ENCODE measurements at regions not wholly inside any gene's neighbourhood (a gene's known extent, or its start where the extent isn't known, plus 50 kb on each side); places are given as distances from the start of the nearest gene placed in this dataset.

DNA sequence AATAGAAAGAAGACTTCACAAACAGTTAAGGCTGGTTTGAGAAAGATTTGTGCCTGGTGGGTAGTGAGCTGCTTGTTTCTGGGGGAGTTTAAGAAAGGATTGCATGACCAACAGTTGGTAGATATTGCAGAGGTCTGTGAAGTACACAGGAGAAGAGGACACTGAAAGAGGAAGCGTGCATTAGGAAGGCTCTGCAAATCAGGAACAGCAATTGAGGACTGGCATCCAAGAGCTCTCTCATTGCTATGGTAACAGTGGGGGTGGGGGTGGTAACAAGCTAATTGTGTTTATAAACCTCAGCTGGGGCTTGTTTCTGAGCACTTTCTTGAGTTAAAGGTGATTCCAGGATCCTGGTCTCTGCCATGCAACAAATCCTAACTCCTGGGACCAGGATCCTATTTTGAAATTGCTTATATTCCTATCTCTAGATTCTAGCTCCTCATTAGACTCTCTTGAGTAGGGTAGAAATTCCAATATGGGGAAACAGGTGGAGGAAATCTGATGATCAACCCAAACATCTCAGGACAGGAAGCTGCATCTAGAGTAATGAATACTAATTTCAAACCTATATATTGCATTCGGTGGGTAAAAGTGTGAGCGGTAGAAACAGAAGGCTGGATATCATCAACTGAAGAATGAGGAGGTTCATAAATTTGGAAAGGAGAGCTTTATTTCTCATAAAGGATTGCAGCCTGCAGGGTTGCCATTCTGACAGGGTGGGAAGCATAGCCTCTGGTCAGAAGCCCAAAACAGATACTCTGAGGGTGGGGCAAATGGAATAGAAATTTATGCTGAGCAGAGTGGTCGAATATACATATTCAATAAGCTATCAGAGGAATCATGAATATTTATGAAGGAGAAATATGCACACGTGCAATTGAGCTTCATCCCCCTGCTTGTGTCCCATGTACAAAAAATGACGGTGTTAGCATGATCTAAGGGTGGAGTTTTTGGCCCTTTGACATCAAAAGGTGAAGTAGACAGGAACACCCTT, 79.4 kb downstream of the PTTG1 start:
- no peak overlapping the region for H3K27ac ChIP-seq
- TF ChIP-seq, protein P1, sequence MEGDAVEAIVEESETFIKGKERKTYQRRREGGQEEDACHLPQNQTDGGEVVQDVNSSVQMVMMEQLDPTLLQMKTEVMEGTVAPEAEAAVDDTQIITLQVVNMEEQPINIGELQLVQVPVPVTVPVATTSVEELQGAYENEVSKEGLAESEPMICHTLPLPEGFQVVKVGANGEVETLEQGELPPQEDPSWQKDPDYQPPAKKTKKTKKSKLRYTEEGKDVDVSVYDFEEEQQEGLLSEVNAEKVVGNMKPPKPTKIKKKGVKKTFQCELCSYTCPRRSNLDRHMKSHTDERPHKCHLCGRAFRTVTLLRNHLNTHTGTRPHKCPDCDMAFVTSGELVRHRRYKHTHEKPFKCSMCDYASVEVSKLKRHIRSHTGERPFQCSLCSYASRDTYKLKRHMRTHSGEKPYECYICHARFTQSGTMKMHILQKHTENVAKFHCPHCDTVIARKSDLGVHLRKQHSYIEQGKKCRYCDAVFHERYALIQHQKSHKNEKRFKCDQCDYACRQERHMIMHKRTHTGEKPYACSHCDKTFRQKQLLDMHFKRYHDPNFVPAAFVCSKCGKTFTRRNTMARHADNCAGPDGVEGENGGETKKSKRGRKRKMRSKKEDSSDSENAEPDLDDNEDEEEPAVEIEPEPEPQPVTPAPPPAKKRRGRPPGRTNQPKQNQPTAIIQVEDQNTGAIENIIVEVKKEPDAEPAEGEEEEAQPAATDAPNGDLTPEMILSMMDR (IDR thresholded peaks at IDR 0.05) = no peak
- H3K4me3 ChIP-seq = no peak overlapping the region
- DNase-seq (ENCODE audit: low spot score) = no peak

DNA sequence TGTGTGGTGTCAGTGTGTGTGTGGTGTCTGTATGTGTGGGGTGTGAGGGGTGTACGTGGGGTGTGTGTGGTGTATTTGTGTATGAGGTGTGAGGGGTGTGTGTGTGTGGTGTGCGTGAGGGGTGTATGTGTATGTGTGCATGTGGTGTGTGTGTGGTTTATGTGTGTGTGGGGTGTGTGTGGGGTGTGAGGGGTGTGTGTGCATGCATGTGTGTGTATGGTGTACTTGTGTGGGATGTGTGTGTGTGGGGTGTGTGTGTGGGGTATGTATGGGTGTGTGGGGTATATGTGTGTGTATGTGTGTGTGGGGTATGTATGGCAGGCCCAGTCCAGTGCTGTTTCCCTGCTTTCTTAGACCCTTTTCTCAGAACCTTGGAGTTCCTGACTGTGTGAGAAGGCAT, 83.3 kb downstream of the PTTG1 start:
- Histone ChIP-seq H3K27ac (no peak overlapping the region), H3K4me3 (no peak overlapping the region)
- DNase-seq (ENCODE audit: low spot score) = no peak
- TF ChIP-seq, protein P1 (IDR thresholded peaks at IDR 0.05) = no peak

DNA sequence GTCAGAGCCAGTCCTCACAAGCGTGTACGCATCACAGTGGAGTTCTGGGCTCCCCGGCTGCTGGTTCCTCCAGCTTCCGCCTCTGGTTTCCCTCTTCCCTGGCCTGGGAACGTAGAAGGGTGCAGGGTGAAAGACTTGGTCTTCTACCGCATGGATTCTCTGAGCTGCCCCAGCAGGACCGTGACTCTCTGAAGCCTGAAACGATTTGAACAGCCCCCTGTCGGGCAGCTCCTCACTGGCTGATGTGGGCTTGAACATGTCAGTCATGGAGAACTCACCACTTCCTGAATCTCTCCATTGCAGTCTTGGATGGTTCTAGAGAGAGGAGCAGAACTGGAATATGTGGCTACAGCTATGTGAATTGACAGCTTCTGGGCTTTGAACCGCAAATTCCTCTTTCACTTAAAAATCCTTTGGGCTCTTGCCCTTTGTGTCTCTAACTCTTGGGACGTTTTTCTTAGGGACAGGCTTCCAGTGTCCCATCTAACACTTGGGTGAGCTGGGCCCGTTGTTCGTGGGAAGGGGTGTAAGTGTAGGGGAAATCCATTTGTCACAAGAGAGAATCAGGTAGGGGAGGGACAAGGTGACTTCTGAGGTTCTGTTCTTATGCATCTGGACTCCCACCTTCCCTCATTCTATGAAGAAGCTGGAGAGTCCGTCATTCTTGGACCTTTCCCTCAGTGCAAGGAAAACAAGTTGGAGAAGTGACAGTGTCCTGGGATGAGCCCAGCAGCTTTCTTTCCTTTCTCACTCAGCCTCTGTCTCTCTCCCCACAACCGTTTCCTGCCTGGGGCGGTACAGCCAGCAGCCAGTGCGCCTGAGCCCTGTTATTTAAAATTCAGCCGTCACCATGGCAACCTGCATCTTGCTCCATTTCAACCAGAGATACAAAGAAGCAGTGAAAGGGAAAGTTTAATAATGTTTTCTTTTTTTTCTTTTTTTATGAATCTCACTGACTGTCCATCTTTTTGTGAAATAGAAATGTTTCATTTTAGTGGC, 84.7 kb downstream of the PTTG1 start:
- TF ChIP-seq, protein P1 (IDR thresholded peaks at IDR 0.05) = no peak

DNA sequence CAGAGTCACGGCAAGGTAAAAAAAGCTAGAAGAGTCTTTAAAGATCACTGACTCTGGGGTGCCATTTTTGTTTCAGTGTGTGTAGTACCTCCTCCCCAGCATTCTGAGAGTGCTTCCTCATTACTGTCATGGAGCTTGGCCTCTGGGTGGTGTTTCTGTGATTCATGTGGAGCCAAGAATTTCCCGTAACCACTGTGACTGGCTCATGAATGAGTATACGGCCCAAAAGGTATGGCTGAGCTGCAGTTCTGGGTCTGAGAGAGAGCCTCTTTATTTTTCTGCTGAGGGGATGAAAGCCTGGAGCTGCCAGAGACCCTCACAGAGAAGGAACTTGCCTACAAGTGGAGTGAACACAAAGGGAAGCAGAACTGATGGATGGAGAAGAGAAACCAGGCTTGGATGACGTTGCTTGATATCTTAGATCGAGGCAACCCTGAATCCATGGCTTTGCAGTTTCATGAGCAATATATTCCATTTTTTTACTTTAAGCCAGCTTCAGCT, 85.6 kb downstream of the PTTG1 start:
- Histone ChIP-seq H3K27ac (no peak overlapping the region), H3K4me3 (no peak overlapping the region)
- DNase-seq (ENCODE audit: low spot score) = no peak
- TF ChIP-seq, protein P1 (IDR thresholded peaks at IDR 0.05) = no peak

More for the DNA sequence above, 84.7 kb downstream of the PTTG1 start:
- no peak for DNase-seq (ENCODE audit: low spot score)
- Histone ChIP-seq H3K4me3 (no peak overlapping the region), H3K27ac (peak overlapping the region in 1 of 2 donors; percentile 22)

DNA sequence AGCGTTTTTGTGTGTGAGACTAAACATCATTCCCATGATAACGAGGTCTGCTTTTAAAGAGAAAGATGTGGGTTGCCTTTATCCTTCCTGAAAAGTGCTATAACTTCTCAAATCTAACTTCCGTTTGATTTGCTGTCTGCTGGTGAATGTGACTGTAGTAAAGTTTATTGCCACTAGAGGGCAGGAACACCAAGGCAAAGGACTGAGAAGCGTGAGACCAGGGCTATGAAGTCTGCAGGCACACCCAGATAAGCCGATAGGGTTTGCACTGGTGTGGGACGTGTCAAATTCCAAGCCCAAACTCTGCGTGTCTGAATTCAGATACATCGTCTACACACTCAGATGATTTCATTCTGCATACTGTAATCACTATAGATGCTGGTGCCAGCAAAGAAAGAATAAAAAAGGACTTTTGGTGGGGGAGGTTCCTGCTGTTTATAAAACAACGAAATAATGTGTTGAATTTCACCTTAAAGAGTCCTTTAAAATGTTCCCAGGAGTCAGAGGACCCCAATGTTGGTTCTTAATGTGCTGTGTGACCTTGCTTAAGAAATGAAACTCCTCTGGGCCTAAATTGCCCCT, 87.2 kb downstream of the PTTG1 start:
- TF ChIP-seq, protein P1 (IDR thresholded peaks at IDR 0.05) = peak; percentile 64
- DNase-seq (ENCODE audit: low spot score) = no peak
- no peak overlapping the region for H3K27ac ChIP-seq

DNA sequence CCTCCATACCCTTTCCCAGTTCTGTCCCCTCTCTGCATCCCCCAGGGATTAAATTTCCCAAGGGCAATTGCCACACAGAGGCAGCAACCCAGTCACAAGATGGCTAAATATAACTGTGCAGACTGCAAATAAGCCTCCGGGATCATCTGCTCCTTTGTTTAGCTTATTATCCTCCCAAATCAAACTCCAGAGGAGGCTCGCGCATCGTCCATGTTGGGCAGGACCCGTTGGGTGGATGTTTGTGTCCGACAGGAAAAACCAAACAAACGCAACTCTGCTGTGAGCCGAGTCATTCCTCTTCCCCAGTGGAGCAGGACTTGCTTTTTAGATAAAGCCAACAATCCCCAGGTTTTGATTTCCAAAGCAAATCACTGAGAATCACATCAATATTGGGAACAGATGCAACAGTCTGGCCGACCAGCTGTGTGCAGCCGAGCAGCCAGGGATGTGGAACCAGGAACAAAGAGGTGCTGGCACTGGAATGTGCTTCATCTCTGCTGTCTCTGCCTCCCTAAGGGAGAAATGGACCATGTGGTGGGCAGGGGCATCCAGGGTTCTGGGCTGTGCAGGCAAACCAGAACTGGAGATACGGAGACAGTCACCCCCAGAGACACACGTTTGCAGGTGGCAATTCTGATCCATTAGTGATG, 89.8 kb downstream of the PTTG1 start:
- DNase-seq (ENCODE audit: low spot score) = no peak
- TF ChIP-seq, protein P1 (IDR thresholded peaks at IDR 0.05) = no peak
- Histone ChIP-seq H3K27ac (no peak overlapping the region), H3K4me3 (no peak overlapping the region)

More for the DNA sequence above, 87.2 kb downstream of the PTTG1 start:
- H3K4me3 ChIP-seq = no peak overlapping the region
